ENCODE measurements at regions not wholly inside any gene's neighbourhood (a gene's known extent, or its start where the extent isn't known, plus 50 kb on each side); places are given as distances from the start of the nearest gene placed in this dataset.
"Not testable (repeated sequence)": the region's sequence is repeated elsewhere in the genome, so short reads cannot be mapped to it uniquely, and the experiment has no call there.

DNA sequence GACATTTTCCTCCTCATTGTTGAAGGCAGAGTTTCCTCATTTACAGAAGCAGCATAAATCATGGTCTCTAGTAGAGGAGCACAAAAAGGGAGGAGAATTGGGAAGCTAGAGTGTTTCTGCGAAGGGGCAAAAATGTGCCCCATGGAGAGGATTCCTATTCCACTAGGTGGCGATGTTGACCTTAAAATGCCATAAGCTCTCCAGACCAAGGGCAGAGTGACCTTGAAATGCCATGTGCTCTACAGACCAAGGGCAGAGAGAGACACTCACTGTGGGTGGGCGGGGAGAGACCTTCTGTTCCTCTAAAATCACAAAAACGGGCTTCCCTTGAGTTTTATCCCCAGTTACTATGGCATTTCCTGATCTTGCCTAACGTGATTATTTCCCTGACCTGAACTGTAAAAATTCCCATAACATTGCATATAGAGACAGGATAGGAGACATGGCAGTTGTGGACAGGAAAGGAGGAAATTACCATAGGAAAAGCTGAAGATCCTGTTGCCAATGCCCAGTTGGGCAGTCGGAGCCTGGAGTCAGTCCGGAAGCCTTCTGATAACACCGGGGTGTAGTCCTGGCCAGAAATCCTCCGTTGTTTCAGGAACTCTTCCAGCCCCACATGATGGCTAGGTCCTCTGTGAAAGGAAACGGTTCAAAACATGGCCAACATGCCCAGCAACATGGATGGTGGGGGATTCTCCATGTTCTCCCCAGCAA, 567.7 kb downstream of the MAGEB5 start:
- no peak overlapping the region for H3K4me3 ChIP-seq (ENCODE audit: low read length)
- no peaks in the 10 kb centered on the region for H3F3A ChIP-seq (ENCODE audit: control insufficient read depth, insufficient read depth)
- H3K27ac ChIP-seq (ENCODE audit: low read depth, low read length) = no peak overlapping the region
- H3K4me1 ChIP-seq (ENCODE audit: control insufficient read depth, low read length) = no peaks in the 10 kb centered on the region
- H3K36me3 ChIP-seq (ENCODE audit: control insufficient read depth, low read length) = no peaks in the 10 kb centered on the region
- no peaks in the 10 kb centered on the region for H3K79me2 ChIP-seq (ENCODE audit: control insufficient read depth, low read length)
- no peak overlapping the region for H3K4me2 ChIP-seq (ENCODE audit: low read length)
- no peaks in the 10 kb centered on the region for H3K27me3 ChIP-seq (ENCODE audit: control insufficient read depth, low read length)
- no peaks in the 10 kb centered on the region for H3K9me3 ChIP-seq (ENCODE audit: control insufficient read depth, insufficient read depth, low read length)
- no peak for TF ChIP-seq EZH2phosphoT487 (IDR thresholded peaks at IDR 0.05; ENCODE audit: borderline replicate concordance, low read length)
- peak; percentile 56 for TF ChIP-seq CTCF (IDR thresholded peaks at IDR 0.05; ENCODE audit: low read depth, low read length, poor library complexity, severe bottlenecking)
- no peaks in the 10 kb centered on the region for H3K9me2 ChIP-seq (replicated peaks; ENCODE audit: control insufficient read depth, low read length)
- H4K20me1 ChIP-seq (ENCODE audit: control insufficient read depth, insufficient read depth, low read depth, low read length) = no peaks in the 10 kb centered on the region

DNA sequence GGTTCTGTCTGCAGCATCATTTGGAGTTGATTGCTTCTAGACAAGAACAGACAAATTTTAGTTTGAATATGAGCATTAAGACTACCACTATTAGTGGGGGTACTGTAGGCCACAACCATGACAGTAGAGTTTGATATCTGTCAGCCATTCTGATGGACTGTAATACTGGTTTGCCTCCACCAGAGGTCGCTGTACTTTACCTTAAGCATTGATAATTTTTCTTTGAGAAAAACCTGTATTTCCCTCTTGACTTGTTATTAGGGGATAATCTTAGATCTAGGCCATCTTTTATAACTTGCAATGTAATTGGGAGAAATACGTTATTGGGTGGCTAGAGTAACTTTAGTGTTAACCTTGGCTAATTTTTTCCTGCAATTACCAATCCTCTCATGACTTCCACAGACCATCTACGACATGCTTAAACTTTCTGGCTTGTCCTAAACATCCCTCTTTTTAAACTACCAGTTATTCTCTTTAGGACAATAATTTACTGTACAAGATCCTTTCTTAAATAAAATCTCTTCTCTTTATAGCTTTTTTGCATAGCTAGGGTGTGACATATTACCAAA, 562.4 kb downstream of the MAGEB5 start:
- H3K27me3 ChIP-seq (ENCODE audit: control insufficient read depth, low read length) = no peaks in the 10 kb centered on the region
- H3K4me1 ChIP-seq (ENCODE audit: control insufficient read depth, low read length) = no peaks in the 10 kb centered on the region
- H3K79me2 ChIP-seq (ENCODE audit: control insufficient read depth, low read length) = no peaks in the 10 kb centered on the region
- H3F3A ChIP-seq (ENCODE audit: control insufficient read depth, insufficient read depth) = no peaks in the 10 kb centered on the region
- 0 out of 2 replicates have a peak, but pooled peaks cover 5% of the 10 kb centered on the region for H3K9me3 ChIP-seq (ENCODE audit: control insufficient read depth, insufficient read depth, low read length)
- TF ChIP-seq EZH2phosphoT487 (IDR thresholded peaks at IDR 0.05; ENCODE audit: borderline replicate concordance, low read length) (no peak), CTCF (IDR thresholded peaks at IDR 0.05; ENCODE audit: low read depth, low read length, poor library complexity, severe bottlenecking) (peak; percentile 55)
- H3K4me3 ChIP-seq (ENCODE audit: low read length) = no peak overlapping the region
- H3K4me2 ChIP-seq (ENCODE audit: low read length) = no peak overlapping the region
- H3K9me2 ChIP-seq (replicated peaks; ENCODE audit: control insufficient read depth, low read length) = no peaks in the 10 kb centered on the region
- H4K20me1 ChIP-seq (ENCODE audit: control insufficient read depth, insufficient read depth, low read depth, low read length) = no peaks in the 10 kb centered on the region
- H3K36me3 ChIP-seq (ENCODE audit: control insufficient read depth, low read length) = no peaks in the 10 kb centered on the region
- H3K27ac ChIP-seq (ENCODE audit: low read depth, low read length) = no peak overlapping the region

DNA sequence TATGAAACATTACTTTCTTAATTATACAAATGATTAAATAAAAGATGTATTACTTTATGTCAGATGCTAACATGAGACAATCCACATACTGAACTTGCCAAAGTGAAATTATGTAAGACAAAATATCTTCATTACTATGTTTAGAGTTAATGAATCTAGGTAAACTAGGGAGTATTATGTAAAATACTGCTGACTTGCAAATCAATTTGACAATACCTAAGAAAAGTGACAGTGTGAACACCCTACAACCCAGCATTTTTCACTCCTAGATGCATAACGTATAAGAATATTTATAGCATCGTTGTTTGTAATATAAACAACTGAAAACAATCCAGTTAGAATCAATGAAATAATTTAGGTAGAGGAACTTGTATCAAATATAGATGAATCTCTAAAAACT, 546.3 kb downstream of the MAGEB5 start:
- Histone ChIP-seq H3K4me1 (ENCODE audit: control insufficient read depth, low read length) (no peaks in the 10 kb centered on the region), H3K79me2 (ENCODE audit: control insufficient read depth, low read length) (no peaks in the 10 kb centered on the region), H4K20me1 (ENCODE audit: control insufficient read depth, insufficient read depth, low read depth, low read length) (no peaks in the 10 kb centered on the region), H3K9me3 (ENCODE audit: control insufficient read depth, insufficient read depth, low read length) (no peaks in the 10 kb centered on the region), H3K9me2 (replicated peaks; ENCODE audit: control insufficient read depth, low read length) (no peaks in the 10 kb centered on the region), H3K36me3 (ENCODE audit: control insufficient read depth, low read length) (no peaks in the 10 kb centered on the region), H3K27ac (ENCODE audit: low read depth, low read length) (no peak overlapping the region), H3K4me2 (ENCODE audit: low read length) (no peak overlapping the region), H3K4me3 (ENCODE audit: low read length) (no peak overlapping the region), H3F3A (ENCODE audit: control insufficient read depth, insufficient read depth) (no peaks in the 10 kb centered on the region), H3K27me3 (ENCODE audit: control insufficient read depth, low read length) (no peaks in the 10 kb centered on the region)
- no peak for TF ChIP-seq EZH2phosphoT487 (IDR thresholded peaks at IDR 0.05; ENCODE audit: borderline replicate concordance, low read length)

DNA sequence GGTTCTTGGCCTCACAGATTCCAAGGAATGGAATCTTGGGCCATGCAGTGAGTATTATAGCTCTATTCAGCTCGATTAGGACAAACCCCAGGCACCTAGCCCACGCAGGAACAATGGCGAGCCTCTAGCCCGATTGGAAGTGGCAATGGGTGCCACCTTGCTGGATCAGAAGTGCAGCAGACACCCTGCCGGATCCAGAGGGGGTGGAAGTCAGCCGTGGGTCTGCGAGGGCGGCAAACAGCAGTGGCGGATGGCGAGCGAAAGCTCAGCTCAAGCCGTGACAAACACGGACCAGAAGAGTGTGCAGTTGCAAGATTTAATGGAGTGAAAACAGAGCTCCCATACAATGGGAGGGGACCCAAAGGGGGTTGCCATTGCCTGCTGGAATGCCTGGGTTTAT, 539.8 kb downstream of the MAGEB5 start:
- not testable (repeated sequence) for H3K79me2 ChIP-seq (ENCODE audit: control insufficient read depth, low read length); H3F3A ChIP-seq (ENCODE audit: control insufficient read depth, insufficient read depth); H3K9me2 ChIP-seq (replicated peaks; ENCODE audit: control insufficient read depth, low read length); H4K20me1 ChIP-seq (ENCODE audit: control insufficient read depth, insufficient read depth, low read depth, low read length); H3K27ac ChIP-seq (ENCODE audit: low read depth, low read length); H3K4me1 ChIP-seq (ENCODE audit: control insufficient read depth, low read length); H3K4me3 ChIP-seq (ENCODE audit: low read length); H3K27me3 ChIP-seq (ENCODE audit: control insufficient read depth, low read length); H3K4me2 ChIP-seq (ENCODE audit: low read length); H3K9me3 ChIP-seq (ENCODE audit: control insufficient read depth, insufficient read depth, low read length); H3K36me3 ChIP-seq (ENCODE audit: control insufficient read depth, low read length)
